ENCODE measurements at regions not wholly inside any gene's neighbourhood (a gene's known extent, or its start where the extent isn't known, plus 50 kb on each side); places are given as distances from the start of the nearest gene placed in this dataset.

DNA sequence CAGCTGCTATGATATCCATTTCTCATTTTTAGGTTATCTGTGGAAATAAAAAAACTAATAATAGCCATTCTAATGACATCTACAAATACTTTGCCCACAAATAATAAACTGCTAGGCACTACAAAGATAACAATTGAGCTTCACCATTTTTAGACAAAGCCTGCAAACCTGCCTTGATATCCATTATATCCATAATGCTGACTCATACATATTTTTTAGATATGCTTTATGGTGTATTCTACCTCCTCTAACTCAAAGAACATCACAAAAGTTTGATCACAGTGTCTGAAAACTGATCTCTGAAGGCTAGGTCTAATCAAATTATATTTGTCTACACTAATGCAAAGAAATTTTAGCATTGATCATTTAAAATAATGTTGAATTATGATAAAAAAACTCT, 138.4 kb downstream of the HNMT start:
- TF ChIP-seq MAX (IDR thresholded peaks at IDR 0.05; ENCODE audit: low read depth, low read length) (no peak), POLR2A (IDR thresholded peaks at IDR 0.05; ENCODE audit: extremely low read depth, insufficient read length) (no peak), MYC (IDR thresholded peaks at IDR 0.05; ENCODE audit: low read depth, low read length) (no peak)
- TF ChIP-seq, protein P1, sequence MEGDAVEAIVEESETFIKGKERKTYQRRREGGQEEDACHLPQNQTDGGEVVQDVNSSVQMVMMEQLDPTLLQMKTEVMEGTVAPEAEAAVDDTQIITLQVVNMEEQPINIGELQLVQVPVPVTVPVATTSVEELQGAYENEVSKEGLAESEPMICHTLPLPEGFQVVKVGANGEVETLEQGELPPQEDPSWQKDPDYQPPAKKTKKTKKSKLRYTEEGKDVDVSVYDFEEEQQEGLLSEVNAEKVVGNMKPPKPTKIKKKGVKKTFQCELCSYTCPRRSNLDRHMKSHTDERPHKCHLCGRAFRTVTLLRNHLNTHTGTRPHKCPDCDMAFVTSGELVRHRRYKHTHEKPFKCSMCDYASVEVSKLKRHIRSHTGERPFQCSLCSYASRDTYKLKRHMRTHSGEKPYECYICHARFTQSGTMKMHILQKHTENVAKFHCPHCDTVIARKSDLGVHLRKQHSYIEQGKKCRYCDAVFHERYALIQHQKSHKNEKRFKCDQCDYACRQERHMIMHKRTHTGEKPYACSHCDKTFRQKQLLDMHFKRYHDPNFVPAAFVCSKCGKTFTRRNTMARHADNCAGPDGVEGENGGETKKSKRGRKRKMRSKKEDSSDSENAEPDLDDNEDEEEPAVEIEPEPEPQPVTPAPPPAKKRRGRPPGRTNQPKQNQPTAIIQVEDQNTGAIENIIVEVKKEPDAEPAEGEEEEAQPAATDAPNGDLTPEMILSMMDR (IDR thresholded peaks at IDR 0.05; ENCODE audit: low read depth, low read length): no peak
- no peak for DNase-seq (ENCODE audit: low read depth)
- no peak overlapping the region for H3K4me3 ChIP-seq (ENCODE audit: low read depth, low read length)

- no peak for DNase-seq (ENCODE audit: low read depth)
- no peak for TF ChIP-seq MYC (IDR thresholded peaks at IDR 0.05; ENCODE audit: low read depth, low read length)
- no peak for TF ChIP-seq POLR2A (IDR thresholded peaks at IDR 0.05; ENCODE audit: extremely low read depth, insufficient read length)
- no peak for TF ChIP-seq MAX (IDR thresholded peaks at IDR 0.05; ENCODE audit: low read depth, low read length)
- TF ChIP-seq, protein P1 (IDR thresholded peaks at IDR 0.05; ENCODE audit: low read depth, low read length): no peak
- no peak overlapping the region for H3K4me3 ChIP-seq (ENCODE audit: low read depth, low read length)
Observed at GRCh38 chr2:138103156-138103555, 138.9 kb downstream of the HNMT start.

DNA sequence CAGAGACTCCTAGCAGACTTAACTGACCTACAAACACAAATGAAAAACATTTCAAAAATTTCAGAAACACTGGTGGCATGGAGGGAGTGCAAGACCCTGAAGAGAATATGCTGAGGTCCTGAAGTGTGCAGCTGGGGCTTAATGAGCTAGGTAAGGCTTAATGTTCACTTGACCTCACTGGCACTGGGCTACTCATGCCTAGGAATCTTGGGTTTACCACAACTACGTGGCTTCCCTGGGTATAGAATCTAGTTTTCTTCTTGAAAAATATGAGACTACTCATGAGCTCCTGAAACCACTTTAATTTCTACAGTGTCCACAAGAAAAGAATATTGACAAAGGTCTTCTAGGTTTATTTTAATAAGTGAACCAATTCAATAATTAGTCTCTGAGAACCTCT, 139.8 kb downstream of the HNMT start:
- TF ChIP-seq POLR2A (IDR thresholded peaks at IDR 0.05; ENCODE audit: extremely low read depth, insufficient read length): no peak
- no peak for TF ChIP-seq MAX (IDR thresholded peaks at IDR 0.05; ENCODE audit: low read depth, low read length)
- DNase-seq (ENCODE audit: low read depth): no peak
- no peak overlapping the region for H3K4me3 ChIP-seq (ENCODE audit: low read depth, low read length)

- no peak for TF ChIP-seq MYC (IDR thresholded peaks at IDR 0.05; ENCODE audit: low read depth, low read length)
- TF ChIP-seq, protein P1 (IDR thresholded peaks at IDR 0.05; ENCODE audit: low read depth, low read length): no peak
- no peak for TF ChIP-seq MAX (IDR thresholded peaks at IDR 0.05; ENCODE audit: low read depth, low read length)
- DNase-seq (ENCODE audit: low read depth): no peak
- H3K4me3 ChIP-seq (ENCODE audit: low read depth, low read length): no peak overlapping the region
Observed at GRCh38 chr2:138105358-138105757, 141.1 kb downstream of the HNMT start.

DNA sequence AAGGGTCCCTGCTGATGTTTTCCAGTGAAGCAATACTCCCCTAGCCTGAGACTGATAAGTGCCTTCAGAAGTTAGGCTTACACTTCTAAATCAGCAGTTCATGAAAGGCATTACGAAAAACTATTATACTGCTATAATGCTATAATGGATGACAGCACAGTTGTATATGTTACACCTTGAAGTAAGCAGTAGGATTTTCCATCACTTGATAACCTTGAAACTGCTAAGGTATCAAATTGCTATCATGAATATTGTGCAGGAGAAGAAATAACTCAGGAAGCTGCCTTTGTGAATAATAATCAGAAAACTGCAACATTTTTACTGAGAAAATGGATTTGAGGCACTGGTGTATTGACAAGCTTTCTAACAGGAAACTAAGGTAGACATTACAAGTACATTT, 142.3 kb downstream of the HNMT start:
- H3K4me3 ChIP-seq (ENCODE audit: low read depth, low read length): no peak overlapping the region
- DNase-seq (ENCODE audit: low read depth): no peak
- TF ChIP-seq, protein P1 (IDR thresholded peaks at IDR 0.05; ENCODE audit: low read depth, low read length): no peak
- TF ChIP-seq MAX (IDR thresholded peaks at IDR 0.05; ENCODE audit: low read depth, low read length): no peak
- TF ChIP-seq MYC (IDR thresholded peaks at IDR 0.05; ENCODE audit: low read depth, low read length): no peak
- TF ChIP-seq POLR2A (IDR thresholded peaks at IDR 0.05; ENCODE audit: extremely low read depth, insufficient read length): no peak

GRCh38 chr2:138107288-138107687, 143.0 kb downstream of the HNMT start:
- H3K4me3 ChIP-seq (ENCODE audit: low read depth, low read length): no peak overlapping the region
- TF ChIP-seq MAX (IDR thresholded peaks at IDR 0.05; ENCODE audit: low read depth, low read length): no peak
- no peak for TF ChIP-seq POLR2A (IDR thresholded peaks at IDR 0.05; ENCODE audit: extremely low read depth, insufficient read length)
- TF ChIP-seq, protein P1 (IDR thresholded peaks at IDR 0.05; ENCODE audit: low read depth, low read length): no peak
- no peak for TF ChIP-seq MYC (IDR thresholded peaks at IDR 0.05; ENCODE audit: low read depth, low read length)
- no peak for DNase-seq (ENCODE audit: low read depth)
